Dendritic cell treated with granulocyte-macrophage colony-stimulating factor and Interleukin-4, amounts not matched to agents 40 ng/mL and 50 ng/mL, for 4 days (primary cell): ENCODE measurements at regions not wholly inside any gene's neighbourhood (a gene's known extent, or its start where the extent isn't known, plus 50 kb on each side); places are given as distances from the start of the nearest gene placed in this dataset.

ENCODE experiments used
- H3K27ac Mint-ChIP-seq: one replicate; pipeline ENCODE4 v1.8.0; 2022; ENCODE audit warnings: mild to moderate bottlenecking, mixed read lengths
- H3K27me3 Mint-ChIP-seq: one replicate; pipeline ENCODE4 v1.8.0; 2022; ENCODE audit warnings: mild to moderate bottlenecking, mixed read lengths
- H3K36me3 Mint-ChIP-seq: one replicate; pipeline ENCODE4 v1.8.0; 2022; ENCODE audit warnings: low read depth, mixed read lengths
- H3K4me1 Mint-ChIP-seq: one replicate; pipeline ENCODE4 v1.8.0; 2022; ENCODE audit warnings: low read depth, mixed read lengths
- H3K4me3 Mint-ChIP-seq: one replicate; pipeline ENCODE4 v1.8.0; 2022; ENCODE audit warnings: mild to moderate bottlenecking, moderate library complexity, mixed read lengths
- H3K9me3 Mint-ChIP-seq: one replicate; pipeline ENCODE4 v1.8.0; 2022; ENCODE audit warnings: mixed read lengths
- intact Hi-C: fragments of 100-400 bp; cut with micrococcal nuclease; formaldehyde crosslinking; loops from one replicate; pipeline ENCODE4 v1.15.0; 2022

DNA sequence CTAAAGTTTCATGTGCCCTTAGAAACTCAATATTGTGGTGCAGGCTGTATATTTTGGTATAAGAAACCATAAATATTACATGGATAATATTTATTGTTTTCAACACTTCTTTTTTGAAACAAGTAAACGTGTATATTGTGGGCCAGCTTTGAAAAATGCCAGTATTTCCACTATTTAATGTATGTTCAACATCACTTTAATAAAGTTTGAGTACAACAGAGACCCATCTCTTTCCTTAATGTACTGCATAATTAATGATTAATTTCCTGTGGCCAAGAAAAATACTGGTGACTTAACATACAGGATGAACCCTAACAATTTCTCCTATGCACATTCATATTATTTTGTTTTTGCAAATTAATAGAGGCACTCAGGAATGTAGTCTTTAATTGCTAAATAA is 2891.5 kb downstream of the PCDH9 start:
- H3K4me1 Mint-ChIP-seq = no peaks in the 10 kb centered on the region
- H3K36me3 Mint-ChIP-seq = no peaks in the 10 kb centered on the region
- H3K4me3 Mint-ChIP-seq = no peak overlapping the region
- H3K9me3 Mint-ChIP-seq = peaks cover 21% of the 10 kb centered on the region
- intact Hi-C loops = no loop called here
- no peak overlapping the region for H3K27ac Mint-ChIP-seq
- no peaks in the 10 kb centered on the region for H3K27me3 Mint-ChIP-seq

DNA sequence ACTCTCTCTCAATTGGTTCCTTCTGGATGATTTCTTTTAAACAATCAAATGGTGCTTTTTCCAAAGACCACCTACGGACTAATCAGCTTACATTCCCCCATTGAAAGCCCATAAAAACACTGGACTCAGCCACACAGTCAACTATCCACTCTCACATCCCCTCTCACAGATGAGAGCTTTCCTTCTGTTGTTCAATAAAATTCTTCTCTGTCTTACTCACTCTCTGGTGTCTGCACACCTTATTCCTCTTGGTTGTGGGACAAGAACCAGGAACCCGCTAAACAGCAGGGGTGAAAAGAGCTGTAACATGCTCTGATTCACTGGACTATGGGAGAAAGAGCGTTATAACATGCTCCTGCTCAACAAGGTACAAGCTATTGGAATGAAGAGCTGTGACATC is 2896.2 kb downstream of the PCDH9 start:
- intact Hi-C loops = no loop called here
- Mint-ChIP-seq H3K36me3 (no peaks in the 10 kb centered on the region), H3K4me1 (no peaks in the 10 kb centered on the region), H3K4me3 (no peak overlapping the region), H3K27ac (no peak overlapping the region), H3K27me3 (no peaks in the 10 kb centered on the region), H3K9me3 (peaks cover 12% of the 10 kb centered on the region)

DNA sequence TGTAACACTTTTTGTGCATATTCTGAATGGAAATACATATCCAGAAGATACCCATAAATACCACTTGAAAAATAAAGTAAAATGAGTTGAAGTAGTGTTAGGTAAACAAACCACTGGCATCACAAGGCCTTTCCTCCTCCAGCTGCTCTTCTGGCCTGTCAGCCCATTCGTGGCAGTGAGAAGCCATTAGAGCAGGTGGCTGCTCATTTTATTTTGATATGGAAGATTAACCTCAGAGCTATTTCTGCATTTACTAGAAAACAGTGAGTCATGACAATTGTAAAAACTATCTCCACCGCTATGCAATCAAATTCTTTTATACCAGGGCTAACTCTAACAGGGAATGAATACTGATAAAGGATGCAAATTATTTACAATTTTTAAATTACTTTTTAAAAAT is 2898.1 kb downstream of the PCDH9 start:
- Mint-ChIP-seq H3K27me3 (no peaks in the 10 kb centered on the region), H3K9me3 (peaks cover 21% of the 10 kb centered on the region), H3K27ac (no peak overlapping the region), H3K4me1 (no peaks in the 10 kb centered on the region), H3K4me3 (no peak overlapping the region), H3K36me3 (no peaks in the 10 kb centered on the region)
- intact Hi-C loops = no loop called here

DNA sequence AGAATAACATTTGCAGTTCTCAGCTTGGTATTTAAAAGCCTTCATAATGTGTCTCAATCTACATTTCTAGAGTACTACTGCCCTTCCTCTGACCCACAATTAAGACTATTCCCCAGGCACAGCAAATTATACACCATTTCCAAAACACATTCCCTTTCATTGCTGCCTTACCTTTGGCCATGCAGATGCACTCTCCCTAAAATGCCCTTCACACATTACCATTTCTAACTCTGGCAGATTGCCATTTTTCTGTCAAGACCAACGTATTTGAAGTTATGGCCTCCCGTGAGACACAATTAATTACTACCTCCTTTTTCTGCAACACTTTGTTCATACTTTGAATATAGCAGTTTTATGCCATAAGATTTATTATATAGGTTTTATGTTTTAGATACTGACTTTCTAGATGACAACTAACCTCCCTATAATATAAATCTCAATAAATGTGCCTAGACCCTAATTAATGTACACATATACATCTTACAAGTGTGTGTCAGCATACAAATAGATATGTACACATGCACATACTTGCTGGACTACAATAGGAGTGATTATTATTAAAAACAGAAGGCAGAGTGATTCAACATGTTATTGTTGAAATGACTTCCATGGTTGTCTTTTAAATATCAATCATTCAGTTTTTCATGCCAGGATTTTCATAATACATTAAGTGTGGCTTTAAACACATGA is 2902.5 kb downstream of the PCDH9 start:
- Mint-ChIP-seq H3K27ac (no peak overlapping the region), H3K4me1 (no peaks in the 10 kb centered on the region), H3K36me3 (no peaks in the 10 kb centered on the region), H3K4me3 (no peak overlapping the region), H3K9me3 (peaks cover 22% of the 10 kb centered on the region), H3K27me3 (no peaks in the 10 kb centered on the region)
- intact Hi-C loops = no loop called here

DNA sequence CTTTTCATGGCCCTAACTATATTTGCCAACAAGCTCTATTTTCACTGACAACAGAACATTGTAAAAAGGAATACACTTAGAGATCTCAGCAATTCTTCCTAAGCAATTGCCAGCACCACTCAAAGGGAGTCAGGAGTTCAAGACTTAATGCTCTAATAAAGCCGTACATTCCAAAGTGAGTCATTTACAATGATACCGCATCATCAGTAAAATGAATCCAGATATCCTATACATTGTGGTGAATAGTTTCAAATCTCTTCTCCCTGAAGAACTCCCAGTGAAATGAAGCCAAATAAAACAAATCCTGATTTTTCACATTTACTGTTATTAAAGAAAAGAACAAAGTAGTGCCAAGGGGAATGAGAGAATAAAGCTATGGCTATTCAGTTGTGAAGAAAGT is 2898.7 kb upstream of the PCDH20 start:
- intact Hi-C loops = no loop called here
- H3K4me1 Mint-ChIP-seq = no peaks in the 10 kb centered on the region
- no peaks in the 10 kb centered on the region for H3K36me3 Mint-ChIP-seq
- no peak overlapping the region for H3K4me3 Mint-ChIP-seq
- peaks cover 12% of the 10 kb centered on the region for H3K9me3 Mint-ChIP-seq
- H3K27me3 Mint-ChIP-seq = no peaks in the 10 kb centered on the region
- H3K27ac Mint-ChIP-seq = no peak overlapping the region

DNA sequence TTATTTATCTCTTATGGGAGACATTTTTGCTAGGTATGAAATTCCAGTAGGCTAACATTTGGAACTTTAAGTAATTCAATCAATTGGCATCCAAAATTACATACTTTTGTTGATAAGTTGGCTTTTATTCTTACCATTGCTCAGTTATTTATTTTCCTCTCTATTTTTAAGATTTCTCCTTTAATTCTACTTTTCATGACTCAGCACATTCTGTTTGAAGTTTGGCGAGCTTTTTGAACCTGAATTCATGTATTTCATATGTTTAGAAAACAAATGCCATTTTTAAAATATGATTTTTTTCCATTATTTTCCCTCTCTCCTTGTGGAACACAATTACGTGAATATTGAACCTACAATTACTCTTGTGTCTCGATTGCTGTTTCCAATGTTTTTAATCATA is 2896.3 kb upstream of the PCDH20 start:
- H3K27ac Mint-ChIP-seq = no peak overlapping the region
- H3K27me3 Mint-ChIP-seq = no peaks in the 10 kb centered on the region
- H3K9me3 Mint-ChIP-seq = peaks cover 26% of the 10 kb centered on the region
- no peak overlapping the region for H3K4me3 Mint-ChIP-seq
- H3K36me3 Mint-ChIP-seq = no peaks in the 10 kb centered on the region
- intact Hi-C loops = no loop called here
- no peaks in the 10 kb centered on the region for H3K4me1 Mint-ChIP-seq

DNA sequence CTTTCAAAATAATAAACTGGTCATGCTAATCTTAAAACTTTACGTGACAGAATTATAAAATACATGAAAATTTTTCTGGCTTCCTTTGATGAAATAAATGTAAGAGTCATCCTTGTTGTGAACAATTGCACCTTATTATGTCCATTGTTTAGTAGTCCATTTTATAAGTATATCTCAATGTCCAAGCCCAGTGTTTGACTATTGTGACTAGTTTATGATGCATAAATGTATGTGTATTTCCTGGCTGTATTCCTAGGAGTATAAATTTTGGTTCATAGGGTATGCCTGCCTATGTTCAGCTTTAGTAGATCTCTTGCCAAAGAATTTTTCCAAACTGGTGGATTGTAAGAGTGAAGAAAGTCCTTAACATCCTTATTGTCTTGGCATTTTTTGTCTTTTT is 2895.5 kb upstream of the PCDH20 start:
- Mint-ChIP-seq H3K9me3 (peaks cover 26% of the 10 kb centered on the region), H3K4me3 (no peak overlapping the region), H3K27me3 (no peaks in the 10 kb centered on the region), H3K36me3 (no peaks in the 10 kb centered on the region), H3K4me1 (no peaks in the 10 kb centered on the region), H3K27ac (no peak overlapping the region)
- intact Hi-C loops = no loop called here

DNA sequence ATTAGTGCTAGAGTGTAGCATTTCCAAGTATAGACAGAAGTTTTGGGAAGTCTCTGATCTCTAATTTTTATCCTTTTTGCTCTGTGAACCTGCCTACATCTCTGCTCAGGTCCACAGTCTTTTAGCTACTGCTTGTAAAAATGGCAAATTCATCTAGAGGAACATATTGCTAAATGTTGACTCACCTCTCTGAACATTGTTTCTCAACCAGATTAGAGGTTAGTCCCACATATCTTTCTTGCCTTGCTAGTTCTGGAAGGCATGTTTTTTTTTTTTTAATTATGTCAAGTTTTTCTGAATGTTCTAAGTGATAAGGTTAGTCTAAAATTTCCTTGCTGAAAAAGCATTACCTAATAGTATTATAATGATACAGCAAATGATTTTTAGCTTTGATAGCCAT is 2889.6 kb upstream of the PCDH20 start:
- Mint-ChIP-seq H3K4me1 (no peaks in the 10 kb centered on the region), H3K36me3 (no peaks in the 10 kb centered on the region), H3K9me3 (peaks cover 20% of the 10 kb centered on the region), H3K4me3 (no peak overlapping the region), H3K27ac (no peak overlapping the region), H3K27me3 (no peaks in the 10 kb centered on the region)
- intact Hi-C loops = no loop called here

DNA sequence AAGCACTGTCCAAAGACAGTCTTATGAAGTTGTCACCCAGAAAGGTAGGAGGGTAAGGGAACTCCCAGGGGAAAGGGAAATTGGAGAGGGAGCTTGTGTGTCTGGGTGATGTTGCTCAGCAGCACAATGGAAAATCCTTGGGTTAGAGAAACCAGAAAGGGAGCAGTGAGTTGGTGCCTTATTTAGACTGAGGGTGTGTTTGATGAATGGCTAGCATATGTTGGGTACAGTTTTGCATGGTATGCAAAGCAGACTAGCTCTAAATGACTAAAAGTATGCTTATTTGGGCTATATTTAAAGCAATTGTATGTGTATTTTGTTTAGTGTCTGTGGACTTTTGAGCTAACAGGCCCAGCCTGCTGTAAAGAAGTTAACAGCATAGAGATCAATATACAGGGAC is 2884.6 kb upstream of the PCDH20 start:
- H3K9me3 Mint-ChIP-seq = peaks cover 13% of the 10 kb centered on the region
- no peak overlapping the region for H3K4me3 Mint-ChIP-seq
- no peaks in the 10 kb centered on the region for H3K4me1 Mint-ChIP-seq
- no peaks in the 10 kb centered on the region for H3K27me3 Mint-ChIP-seq
- no peak overlapping the region for H3K27ac Mint-ChIP-seq
- intact Hi-C loops = no loop called here
- H3K36me3 Mint-ChIP-seq = no peaks in the 10 kb centered on the region

DNA sequence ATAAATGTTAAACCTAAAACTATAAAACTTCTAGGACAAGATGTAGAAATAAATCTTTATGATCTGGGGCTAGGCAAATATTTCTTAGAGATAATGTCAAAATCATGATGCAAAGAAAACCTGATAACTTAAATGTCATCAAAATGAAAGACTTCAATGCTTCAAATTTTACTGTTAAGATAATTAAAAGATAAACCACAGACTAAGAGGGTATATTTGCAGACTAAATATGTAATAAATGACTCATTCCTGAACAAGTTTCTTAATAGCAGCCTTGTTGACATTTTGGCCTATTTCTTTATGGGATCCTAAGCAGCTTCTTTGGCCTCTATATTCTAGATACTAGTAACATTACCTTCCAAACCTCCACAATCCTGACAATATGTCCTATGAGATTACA is 2878.3 kb upstream of the PCDH20 start:
- Mint-ChIP-seq H3K9me3 (peaks cover 31% of the 10 kb centered on the region), H3K4me1 (no peaks in the 10 kb centered on the region), H3K27ac (no peak overlapping the region), H3K36me3 (no peaks in the 10 kb centered on the region), H3K4me3 (no peak overlapping the region), H3K27me3 (no peaks in the 10 kb centered on the region)
- intact Hi-C loops = no loop called here

DNA sequence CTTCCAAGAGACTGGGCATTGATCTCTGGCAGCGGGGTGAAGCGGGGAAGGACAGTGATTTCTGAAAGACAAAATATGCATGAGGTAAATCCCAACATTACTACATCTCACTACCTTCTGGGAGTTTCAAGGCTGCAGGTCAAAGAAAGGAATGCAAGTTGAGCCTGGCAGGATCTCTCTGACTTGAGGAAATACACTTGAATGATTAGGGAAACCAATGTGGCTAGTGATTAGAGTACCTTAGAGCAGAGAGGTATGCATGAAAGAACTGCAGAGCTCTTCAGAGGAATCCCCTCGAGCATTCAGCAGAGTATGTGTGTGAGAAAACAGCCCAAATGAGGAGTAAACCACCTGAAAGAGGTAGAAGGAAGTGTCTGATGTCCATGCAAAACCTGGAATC is 2874.1 kb upstream of the PCDH20 start:
- Mint-ChIP-seq H3K27me3 (no peaks in the 10 kb centered on the region), H3K9me3 (peaks cover 48% of the 10 kb centered on the region), H3K4me3 (no peak overlapping the region), H3K27ac (no peak overlapping the region), H3K4me1 (no peaks in the 10 kb centered on the region), H3K36me3 (no peaks in the 10 kb centered on the region)
- intact Hi-C loops = no loop called here

DNA sequence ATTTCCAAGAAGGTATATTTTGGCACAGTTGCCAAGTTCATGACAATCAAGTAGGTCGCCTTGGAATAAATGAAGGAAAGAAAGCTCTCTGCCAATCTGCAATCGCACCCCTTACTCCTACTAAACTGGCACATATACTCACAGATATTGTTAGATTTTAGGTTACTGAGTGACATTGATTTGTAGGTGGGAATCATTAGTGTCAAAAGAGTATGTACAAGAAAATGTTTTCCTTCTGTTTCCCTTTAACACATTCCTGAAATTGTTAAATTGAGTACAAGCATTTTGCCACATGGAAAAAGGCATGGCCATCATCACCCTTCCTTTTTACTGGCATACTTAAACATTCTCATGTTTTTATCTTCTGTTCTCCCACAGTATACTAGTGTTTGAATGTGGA is 2868.3 kb upstream of the PCDH20 start:
- H3K27me3 Mint-ChIP-seq = no peaks in the 10 kb centered on the region
- peaks cover 52% of the 10 kb centered on the region for H3K9me3 Mint-ChIP-seq
- intact Hi-C loops = no loop called here
- H3K4me1 Mint-ChIP-seq = no peaks in the 10 kb centered on the region
- H3K4me3 Mint-ChIP-seq = no peak overlapping the region
- H3K27ac Mint-ChIP-seq = no peak overlapping the region
- no peaks in the 10 kb centered on the region for H3K36me3 Mint-ChIP-seq

DNA sequence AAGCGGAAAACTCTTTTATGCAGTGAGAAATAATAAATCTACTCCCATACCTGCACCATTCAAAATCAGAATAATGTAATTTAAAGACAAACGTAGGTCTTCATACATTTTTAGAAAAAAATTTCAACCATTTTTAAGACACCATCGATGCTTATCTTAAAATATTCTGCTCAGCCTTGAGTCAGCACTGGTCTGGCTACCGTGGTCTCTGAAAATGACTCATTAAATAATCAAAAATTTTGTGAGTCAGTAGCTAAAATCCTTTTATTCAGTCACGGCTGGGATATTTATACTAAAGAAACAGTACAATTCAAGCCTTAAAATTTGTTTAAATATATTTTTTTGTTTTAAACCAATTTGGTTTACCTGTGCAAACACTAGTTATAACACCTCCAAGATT is 2862.8 kb upstream of the PCDH20 start:
- Mint-ChIP-seq H3K27ac (no peak overlapping the region), H3K36me3 (no peaks in the 10 kb centered on the region), H3K9me3 (peaks cover 33% of the 10 kb centered on the region), H3K4me1 (no peaks in the 10 kb centered on the region), H3K4me3 (no peak overlapping the region), H3K27me3 (no peaks in the 10 kb centered on the region)
- intact Hi-C loops = no loop called here

DNA sequence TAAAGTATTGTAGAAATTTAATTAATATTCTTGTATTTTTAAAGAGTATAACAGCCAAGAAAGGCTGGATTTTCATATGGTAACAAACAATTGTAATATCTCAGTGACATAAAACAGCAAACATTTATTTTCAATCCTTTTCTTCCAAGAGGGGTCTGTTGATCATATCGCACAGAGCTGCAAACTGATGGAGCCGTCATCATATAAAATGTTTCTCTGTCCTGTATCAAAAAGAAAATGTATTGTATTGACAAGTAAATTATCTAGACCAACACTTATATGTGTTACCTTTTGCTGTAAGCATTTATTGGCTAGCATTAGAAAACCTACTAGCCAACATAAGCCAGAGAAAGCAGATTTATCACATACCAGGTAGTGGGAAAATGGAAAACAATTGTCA is 2861.4 kb upstream of the PCDH20 start:
- Mint-ChIP-seq H3K4me3 (no peak overlapping the region), H3K36me3 (no peaks in the 10 kb centered on the region), H3K27ac (no peak overlapping the region), H3K4me1 (no peaks in the 10 kb centered on the region), H3K27me3 (no peaks in the 10 kb centered on the region), H3K9me3 (peaks cover 33% of the 10 kb centered on the region)
- intact Hi-C loops = no loop called here

DNA sequence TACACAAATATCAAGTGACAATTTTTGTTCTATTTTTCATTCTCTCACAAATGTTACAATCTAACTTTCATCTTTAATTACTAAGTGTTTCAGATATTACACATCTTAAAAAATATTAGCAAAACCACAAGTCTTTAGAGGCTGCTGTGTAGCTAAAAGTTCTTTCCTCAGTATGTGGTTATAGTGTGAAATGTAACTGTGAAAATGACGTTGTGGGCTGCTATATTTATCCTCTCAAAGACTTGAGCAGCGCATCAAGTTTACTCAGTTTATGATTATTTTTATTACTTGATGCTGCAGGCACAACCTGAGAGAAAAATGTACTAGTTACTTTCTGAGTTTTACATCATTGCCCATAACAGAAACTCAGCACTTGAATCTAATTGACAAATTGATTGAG is 2860.6 kb upstream of the PCDH20 start:
- H3K9me3 Mint-ChIP-seq = peaks cover 31% of the 10 kb centered on the region
- no peaks in the 10 kb centered on the region for H3K4me1 Mint-ChIP-seq
- H3K27me3 Mint-ChIP-seq = no peaks in the 10 kb centered on the region
- no peak overlapping the region for H3K4me3 Mint-ChIP-seq
- no peaks in the 10 kb centered on the region for H3K36me3 Mint-ChIP-seq
- intact Hi-C loops = no loop called here
- H3K27ac Mint-ChIP-seq = no peak overlapping the region
